Ishikawa (cell line): ENCODE measurements at regions not wholly inside any gene's neighbourhood (a gene's known extent, or its start where the extent isn't known, plus 50 kb on each side); places are given as distances from the start of the nearest gene placed in this dataset.
A peak's percentile ranks its signal among the peaks of the same experiment; 100 is the strongest.

Experiments used
- CEBPB ChIP-seq: IDR thresholded peaks from 2 replicates; pipeline ENCODE4 v1.6.1; 2012
- CREB1 ChIP-seq: IDR thresholded peaks from 2 replicates; pipeline ENCODE4 v1.6.1; 2012; ENCODE audit warnings: low read depth
- EGR1 ChIP-seq: IDR thresholded peaks from 2 replicates; pipeline ENCODE4 v1.6.1; 2012
- EP300 ChIP-seq: IDR thresholded peaks from 2 replicates; pipeline ENCODE4 v1.6.1; 2012; ENCODE audit warnings: borderline replicate concordance
- FOXM1 ChIP-seq: IDR thresholded peaks from 2 replicates; pipeline ENCODE4 v1.6.1; 2012; ENCODE audit warnings: low read depth, borderline replicate concordance
- NFIC ChIP-seq: IDR thresholded peaks from 2 replicates; pipeline ENCODE4 v1.6.1; 2012
- RAD21 ChIP-seq: IDR thresholded peaks from 2 replicates; pipeline ENCODE4 v1.6.1; 2012; ENCODE audit warnings: low read depth
- TAF1 ChIP-seq: IDR thresholded peaks from 2 replicates; pipeline ENCODE4 v1.6.1; 2012; ENCODE audit warnings: low read depth, mild to moderate bottlenecking
- TCF12 ChIP-seq: IDR thresholded peaks from 2 replicates; pipeline ENCODE4 v1.6.1; 2012; ENCODE audit warnings: low read depth
- TEAD4 ChIP-seq: IDR thresholded peaks from 2 replicates; pipeline ENCODE4 v1.6.1; 2012
- USF1 ChIP-seq: IDR thresholded peaks from 2 replicates; pipeline ENCODE4 v1.6.1; 2012
- YY1 ChIP-seq: IDR thresholded peaks from 2 replicates; pipeline ENCODE4 v1.6.1; 2012; ENCODE audit warnings: low read depth
- ZBTB7A ChIP-seq: IDR thresholded peaks from 2 replicates; pipeline ENCODE4 v1.6.1; 2012; ENCODE audit warnings: low read depth
- TF ChIP-seq, protein P1 (sequence below): IDR thresholded peaks from 2 replicates; pipeline ENCODE4 v1.6.1; 2012; ENCODE audit warnings: low read depth, mild to moderate bottlenecking
- TF ChIP-seq, protein P2 (sequence below): IDR thresholded peaks from 2 replicates; pipeline ENCODE4 v1.6.1; 2012

DNA sequence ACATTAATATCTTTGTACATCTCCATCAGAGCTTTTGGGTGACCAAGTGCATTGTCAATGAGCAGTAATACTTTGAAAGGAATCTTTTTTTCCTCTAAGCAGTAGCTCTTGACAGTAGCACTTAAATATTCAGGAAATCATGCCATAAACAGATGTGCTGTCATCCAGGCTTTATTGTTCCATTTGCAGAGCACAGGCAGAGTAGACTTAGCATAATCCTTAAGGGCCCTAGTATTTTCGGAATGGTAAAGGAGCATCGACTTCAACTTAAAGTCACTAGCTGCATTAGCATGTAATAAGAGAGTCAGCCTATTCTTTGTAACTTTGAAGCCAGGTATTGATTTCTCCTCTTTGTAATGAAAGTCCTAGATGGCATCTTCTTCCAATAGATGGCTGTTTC is 121.8 kb upstream of the CWC22 start:
- TF ChIP-seq, protein P1, sequence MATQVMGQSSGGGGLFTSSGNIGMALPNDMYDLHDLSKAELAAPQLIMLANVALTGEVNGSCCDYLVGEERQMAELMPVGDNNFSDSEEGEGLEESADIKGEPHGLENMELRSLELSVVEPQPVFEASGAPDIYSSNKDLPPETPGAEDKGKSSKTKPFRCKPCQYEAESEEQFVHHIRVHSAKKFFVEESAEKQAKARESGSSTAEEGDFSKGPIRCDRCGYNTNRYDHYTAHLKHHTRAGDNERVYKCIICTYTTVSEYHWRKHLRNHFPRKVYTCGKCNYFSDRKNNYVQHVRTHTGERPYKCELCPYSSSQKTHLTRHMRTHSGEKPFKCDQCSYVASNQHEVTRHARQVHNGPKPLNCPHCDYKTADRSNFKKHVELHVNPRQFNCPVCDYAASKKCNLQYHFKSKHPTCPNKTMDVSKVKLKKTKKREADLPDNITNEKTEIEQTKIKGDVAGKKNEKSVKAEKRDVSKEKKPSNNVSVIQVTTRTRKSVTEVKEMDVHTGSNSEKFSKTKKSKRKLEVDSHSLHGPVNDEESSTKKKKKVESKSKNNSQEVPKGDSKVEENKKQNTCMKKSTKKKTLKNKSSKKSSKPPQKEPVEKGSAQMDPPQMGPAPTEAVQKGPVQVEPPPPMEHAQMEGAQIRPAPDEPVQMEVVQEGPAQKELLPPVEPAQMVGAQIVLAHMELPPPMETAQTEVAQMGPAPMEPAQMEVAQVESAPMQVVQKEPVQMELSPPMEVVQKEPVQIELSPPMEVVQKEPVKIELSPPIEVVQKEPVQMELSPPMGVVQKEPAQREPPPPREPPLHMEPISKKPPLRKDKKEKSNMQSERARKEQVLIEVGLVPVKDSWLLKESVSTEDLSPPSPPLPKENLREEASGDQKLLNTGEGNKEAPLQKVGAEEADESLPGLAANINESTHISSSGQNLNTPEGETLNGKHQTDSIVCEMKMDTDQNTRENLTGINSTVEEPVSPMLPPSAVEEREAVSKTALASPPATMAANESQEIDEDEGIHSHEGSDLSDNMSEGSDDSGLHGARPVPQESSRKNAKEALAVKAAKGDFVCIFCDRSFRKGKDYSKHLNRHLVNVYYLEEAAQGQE: no peak
- TF ChIP-seq CEBPB (no peak), ZBTB7A (no peak), USF1 (no peak), TAF1 (no peak), TEAD4 (no peak), NFIC (no peak), YY1 (no peak), RAD21 (no peak), FOXM1 (no peak), TCF12 (no peak), EP300 (no peak), CREB1 (no peak), EGR1 (no peak)
- TF ChIP-seq, protein P2, sequence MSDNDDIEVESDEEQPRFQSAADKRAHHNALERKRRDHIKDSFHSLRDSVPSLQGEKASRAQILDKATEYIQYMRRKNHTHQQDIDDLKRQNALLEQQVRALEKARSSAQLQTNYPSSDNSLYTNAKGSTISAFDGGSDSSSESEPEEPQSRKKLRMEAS: no peak

GRCh38 chr2:180125245-180125962 is 118.3 kb upstream of the CWC22 start:
- no peak for TF ChIP-seq CREB1
- TF ChIP-seq TAF1: no peak
- peak; percentile 77 for TF ChIP-seq RAD21

DNA sequence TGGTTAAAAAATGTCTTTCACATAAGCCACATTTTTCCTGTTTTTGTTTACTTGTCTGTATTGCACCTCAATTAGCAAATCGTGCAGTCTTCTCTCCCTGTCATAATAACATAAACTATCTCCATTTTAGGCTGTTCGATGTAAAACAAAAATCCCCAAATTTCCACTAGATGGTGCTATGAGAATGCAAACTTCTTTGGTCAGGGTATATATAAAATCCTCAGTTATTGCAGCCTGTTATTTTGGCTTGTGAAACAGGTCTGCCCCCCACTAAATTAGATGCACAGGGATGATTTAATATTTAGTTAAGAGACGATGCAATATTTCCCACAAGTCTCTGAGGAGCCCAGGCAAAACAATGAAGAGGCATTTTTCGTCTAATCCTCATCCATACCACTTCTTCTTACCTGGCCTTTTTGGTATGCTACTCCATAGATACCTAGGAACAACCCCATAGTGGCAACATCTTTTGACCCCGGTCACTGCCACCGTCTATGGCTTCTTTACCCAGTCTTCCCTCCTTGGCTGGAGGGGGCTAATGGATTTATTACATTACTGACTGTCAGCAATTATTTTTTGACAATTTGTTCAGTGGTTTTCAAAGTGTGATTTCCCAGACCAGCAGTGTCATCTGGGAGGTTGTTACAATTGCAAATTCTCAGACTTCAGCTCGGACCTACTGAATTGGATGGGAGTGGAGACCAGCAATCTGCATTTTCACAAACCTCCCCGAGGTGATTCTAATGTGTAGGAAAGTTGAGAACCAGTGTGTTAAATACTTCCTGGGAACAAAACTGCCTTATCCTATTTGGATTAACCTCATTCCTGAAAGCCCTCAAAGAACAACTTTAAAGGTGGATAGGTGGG is 117.4 kb upstream of the CWC22 start:
- TF ChIP-seq NFIC (no peak), RAD21 (peak; percentile 77), EP300 (no peak)

DNA sequence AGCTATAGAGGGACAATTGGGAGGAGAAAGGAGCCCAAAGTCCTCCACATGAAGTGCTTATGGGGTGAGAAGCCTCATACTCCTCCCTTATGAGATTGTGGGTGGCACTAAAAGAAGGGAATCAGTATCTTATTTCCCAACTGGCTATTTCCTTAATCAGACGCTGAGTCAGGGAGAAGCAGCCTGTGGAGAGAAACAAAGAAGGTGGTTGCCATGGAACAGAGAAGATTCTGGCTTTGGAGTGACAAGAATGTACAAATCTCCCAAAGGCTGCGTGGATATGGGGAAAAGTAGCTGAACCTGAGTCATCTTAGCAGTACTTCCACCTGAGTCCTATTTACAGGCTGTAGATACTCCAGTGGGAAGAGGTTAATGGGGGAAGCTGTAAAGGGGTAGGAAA is 115.8 kb upstream of the CWC22 start:
- no peak for TF ChIP-seq TEAD4
- no peak for TF ChIP-seq YY1
- no peak for TF ChIP-seq TCF12
- TF ChIP-seq CEBPB: no peak
- no peak for TF ChIP-seq EGR1
- TF ChIP-seq NFIC: no peak
- no peak for TF ChIP-seq CREB1
- no peak for TF ChIP-seq TAF1
- TF ChIP-seq FOXM1: no peak
- TF ChIP-seq RAD21: no peak
- no peak for TF ChIP-seq EP300
- TF ChIP-seq USF1: no peak
- no peak for TF ChIP-seq ZBTB7A
- TF ChIP-seq, protein P2: no peak
- TF ChIP-seq, protein P1: no peak

DNA sequence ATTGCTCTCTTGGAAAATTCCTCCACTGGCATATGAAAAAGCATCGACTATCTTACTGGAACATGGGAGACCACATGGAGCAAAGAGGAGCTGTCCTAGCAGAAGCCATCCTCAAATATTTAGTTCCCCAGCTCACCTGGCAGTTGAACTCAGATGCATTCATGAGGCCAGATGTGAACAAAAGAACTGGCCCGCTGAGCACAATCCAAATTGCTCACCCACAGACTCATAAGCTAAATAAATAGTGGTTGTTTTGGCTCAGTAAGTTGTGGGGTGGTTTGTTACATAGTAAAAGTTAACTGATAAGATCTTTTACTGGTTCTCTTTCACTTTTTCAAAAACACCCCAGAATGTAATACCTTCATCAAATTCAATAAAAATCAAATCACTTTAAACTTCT is 108.6 kb upstream of the CWC22 start:
- no peak for TF ChIP-seq NFIC

DNA sequence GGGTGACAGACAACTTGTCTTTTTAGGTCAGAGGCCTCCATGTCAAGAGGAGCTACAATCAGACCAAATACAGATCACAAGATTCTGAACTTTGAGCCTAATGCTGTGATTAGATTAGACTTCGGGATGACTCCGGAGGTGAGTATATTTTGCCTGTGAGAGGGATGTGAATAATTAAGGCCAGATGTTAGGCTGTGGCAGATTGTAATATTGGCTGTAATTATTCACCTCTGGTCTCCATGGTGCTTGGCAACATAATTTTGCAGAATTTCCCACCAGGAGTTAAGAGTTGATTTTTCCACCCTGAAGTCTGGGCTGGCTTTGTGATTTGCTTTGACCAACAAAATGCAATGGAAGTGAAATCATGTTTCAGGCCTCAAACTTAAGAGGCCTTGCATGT is 108.2 kb upstream of the CWC22 start:
- TF ChIP-seq CREB1 (no peak), USF1 (no peak), EP300 (no peak), TAF1 (no peak), ZBTB7A (no peak), YY1 (no peak)
- TF ChIP-seq, protein P2: no peak
- TF ChIP-seq, protein P1: no peak
